ENCODE measurements at regions not wholly inside any gene's neighbourhood (a gene's known extent, or its start where the extent isn't known, plus 50 kb on each side); places are given as distances from the start of the nearest gene placed in this dataset.

- no peaks in the 10 kb centered on the region for H3K27me3 ChIP-seq (ENCODE audit: control insufficient read depth, insufficient read depth, low read length)
- H3K36me3 ChIP-seq (ENCODE audit: insufficient read depth, low read length), result no peaks in the 10 kb centered on the region
- no peak overlapping the region for H3K4me2 ChIP-seq (ENCODE audit: low read length)
- no peak overlapping the region for H3K4me3 ChIP-seq (ENCODE audit: low read length)
- H3K4me1 ChIP-seq (ENCODE audit: control insufficient read depth, insufficient read depth, low read length), result no peaks in the 10 kb centered on the region
- H3K9me3 ChIP-seq (replicated peaks; ENCODE audit: low read length), result peaks cover 3% of the 10 kb centered on the region
- no peak overlapping the region for H3K9ac ChIP-seq (ENCODE audit: low read depth, low read length)
Observed at GRCh38 chr21:20083925-20084324, 914.3 kb upstream of the NCAM2 start.

GRCh38 chr21:20086508-20086907 is 911.7 kb upstream of the NCAM2 start:
- H3K36me3 ChIP-seq (ENCODE audit: insufficient read depth, low read length), result no peaks in the 10 kb centered on the region

GRCh38 chr21:20106368-20106767 is 891.8 kb upstream of the NCAM2 start:
- H3K4me2 ChIP-seq (ENCODE audit: low read length), result no peak overlapping the region
- H3K9ac ChIP-seq (ENCODE audit: low read depth, low read length), result no peak overlapping the region
- H3K27me3 ChIP-seq (ENCODE audit: control insufficient read depth, insufficient read depth, low read length), result no peaks in the 10 kb centered on the region
- no peaks in the 10 kb centered on the region for H3K9me3 ChIP-seq (replicated peaks; ENCODE audit: low read length)
- no peak overlapping the region for H3K4me3 ChIP-seq (ENCODE audit: low read length)
- H3K4me1 ChIP-seq (ENCODE audit: control insufficient read depth, insufficient read depth, low read length), result no peaks in the 10 kb centered on the region
- H3K36me3 ChIP-seq (ENCODE audit: insufficient read depth, low read length), result no peaks in the 10 kb centered on the region

More at GRCh38 chr21:20086508-20086907, 911.7 kb upstream of the NCAM2 start:
- H3K9ac ChIP-seq (ENCODE audit: low read depth, low read length), result no peak overlapping the region
- H3K9me3 ChIP-seq (replicated peaks; ENCODE audit: low read length), result peaks cover 6% of the 10 kb centered on the region
- H3K27me3 ChIP-seq (ENCODE audit: control insufficient read depth, insufficient read depth, low read length), result no peaks in the 10 kb centered on the region
- H3K4me3 ChIP-seq (ENCODE audit: low read length), result no peak overlapping the region
- no peaks in the 10 kb centered on the region for H3K4me1 ChIP-seq (ENCODE audit: control insufficient read depth, insufficient read depth, low read length)
- H3K4me2 ChIP-seq (ENCODE audit: low read length), result no peak overlapping the region

GRCh38 chr21:20108016-20108415 is 890.2 kb upstream of the NCAM2 start:
- H3K36me3 ChIP-seq (ENCODE audit: insufficient read depth, low read length), result no peaks in the 10 kb centered on the region
- H3K4me3 ChIP-seq (ENCODE audit: low read length), result no peak overlapping the region
- H3K9me3 ChIP-seq (replicated peaks; ENCODE audit: low read length), result no peaks in the 10 kb centered on the region
- H3K4me2 ChIP-seq (ENCODE audit: low read length), result no peak overlapping the region
- H3K4me1 ChIP-seq (ENCODE audit: control insufficient read depth, insufficient read depth, low read length), result no peaks in the 10 kb centered on the region
- H3K9ac ChIP-seq (ENCODE audit: low read depth, low read length), result no peak overlapping the region
- H3K27me3 ChIP-seq (ENCODE audit: control insufficient read depth, insufficient read depth, low read length), result no peaks in the 10 kb centered on the region

GRCh38 chr21:20108976-20109540 is 889.2 kb upstream of the NCAM2 start:
- Histone ChIP-seq H3K36me3 (ENCODE audit: insufficient read depth, low read length) (no peaks in the 10 kb centered on the region), H3K9ac (ENCODE audit: low read depth, low read length) (no peak overlapping the region), H3K4me1 (ENCODE audit: control insufficient read depth, insufficient read depth, low read length) (no peaks in the 10 kb centered on the region), H3K4me3 (ENCODE audit: low read length) (no peak overlapping the region), H3K27me3 (ENCODE audit: control insufficient read depth, insufficient read depth, low read length) (no peaks in the 10 kb centered on the region), H3K9me3 (replicated peaks; ENCODE audit: low read length) (no peaks in the 10 kb centered on the region), H3K4me2 (ENCODE audit: low read length) (no peak overlapping the region)

- H3K4me2 ChIP-seq (ENCODE audit: low read length), result no peak overlapping the region
- H3K36me3 ChIP-seq (ENCODE audit: insufficient read depth, low read length), result no peaks in the 10 kb centered on the region
- no peak overlapping the region for H3K4me3 ChIP-seq (ENCODE audit: low read length)
- no peaks in the 10 kb centered on the region for H3K9me3 ChIP-seq (replicated peaks; ENCODE audit: low read length)
- H3K4me1 ChIP-seq (ENCODE audit: control insufficient read depth, insufficient read depth, low read length), result no peaks in the 10 kb centered on the region
- no peaks in the 10 kb centered on the region for H3K27me3 ChIP-seq (ENCODE audit: control insufficient read depth, insufficient read depth, low read length)
- H3K9ac ChIP-seq (ENCODE audit: low read depth, low read length), result no peak overlapping the region
Observed at GRCh38 chr21:20110368-20110767, 887.8 kb upstream of the NCAM2 start.

- no peaks in the 10 kb centered on the region for H3K4me1 ChIP-seq (ENCODE audit: control insufficient read depth, insufficient read depth, low read length)
Observed at GRCh38 chr21:20151741-20152140, 846.5 kb upstream of the NCAM2 start.

GRCh38 chr21:20163167-20163566 is 835.0 kb upstream of the NCAM2 start:
- Histone ChIP-seq H3K4me2 (ENCODE audit: low read length) (no peak overlapping the region), H3K36me3 (ENCODE audit: insufficient read depth, low read length) (no peaks in the 10 kb centered on the region), H3K27me3 (ENCODE audit: control insufficient read depth, insufficient read depth, low read length) (no peaks in the 10 kb centered on the region), H3K4me1 (ENCODE audit: control insufficient read depth, insufficient read depth, low read length) (no peaks in the 10 kb centered on the region), H3K4me3 (ENCODE audit: low read length) (no peak overlapping the region), H3K9ac (ENCODE audit: low read depth, low read length) (no peak overlapping the region), H3K9me3 (replicated peaks; ENCODE audit: low read length) (no peaks in the 10 kb centered on the region)

More at GRCh38 chr21:20151741-20152140, 846.5 kb upstream of the NCAM2 start:
- Histone ChIP-seq H3K4me3 (ENCODE audit: low read length) (no peak overlapping the region), H3K9ac (ENCODE audit: low read depth, low read length) (no peak overlapping the region), H3K27me3 (ENCODE audit: control insufficient read depth, insufficient read depth, low read length) (no peaks in the 10 kb centered on the region), H3K9me3 (replicated peaks; ENCODE audit: low read length) (peaks cover 7% of the 10 kb centered on the region), H3K36me3 (ENCODE audit: insufficient read depth, low read length) (no peaks in the 10 kb centered on the region), H3K4me2 (ENCODE audit: low read length) (no peak overlapping the region)

GRCh38 chr21:20167059-20167458 is 831.1 kb upstream of the NCAM2 start:
- no peaks in the 10 kb centered on the region for H3K36me3 ChIP-seq (ENCODE audit: insufficient read depth, low read length)
- H3K4me1 ChIP-seq (ENCODE audit: control insufficient read depth, insufficient read depth, low read length), result no peaks in the 10 kb centered on the region
- no peak overlapping the region for H3K4me3 ChIP-seq (ENCODE audit: low read length)
- no peaks in the 10 kb centered on the region for H3K27me3 ChIP-seq (ENCODE audit: control insufficient read depth, insufficient read depth, low read length)
- no peaks in the 10 kb centered on the region for H3K9me3 ChIP-seq (replicated peaks; ENCODE audit: low read length)
- H3K4me2 ChIP-seq (ENCODE audit: low read length), result no peak overlapping the region
- H3K9ac ChIP-seq (ENCODE audit: low read depth, low read length), result no peak overlapping the region

GRCh38 chr21:20169812-20170576 is 828.2 kb upstream of the NCAM2 start:
- Histone ChIP-seq H3K9me3 (replicated peaks; ENCODE audit: low read length) (no peaks in the 10 kb centered on the region), H3K9ac (ENCODE audit: low read depth, low read length) (no peak overlapping the region), H3K4me1 (ENCODE audit: control insufficient read depth, insufficient read depth, low read length) (no peaks in the 10 kb centered on the region), H3K4me3 (ENCODE audit: low read length) (no peak overlapping the region), H3K27me3 (ENCODE audit: control insufficient read depth, insufficient read depth, low read length) (no peaks in the 10 kb centered on the region), H3K36me3 (ENCODE audit: insufficient read depth, low read length) (no peaks in the 10 kb centered on the region), H3K4me2 (ENCODE audit: low read length) (no peak overlapping the region)

GRCh38 chr21:20186186-20186585 is 812.0 kb upstream of the NCAM2 start:
- no peak overlapping the region for H3K4me2 ChIP-seq (ENCODE audit: low read length)
- no peaks in the 10 kb centered on the region for H3K27me3 ChIP-seq (ENCODE audit: control insufficient read depth, insufficient read depth, low read length)
- no peaks in the 10 kb centered on the region for H3K4me1 ChIP-seq (ENCODE audit: control insufficient read depth, insufficient read depth, low read length)
- peaks cover 4% of the 10 kb centered on the region for H3K9me3 ChIP-seq (replicated peaks; ENCODE audit: low read length)
- no peak overlapping the region for H3K9ac ChIP-seq (ENCODE audit: low read depth, low read length)
- no peak overlapping the region for H3K4me3 ChIP-seq (ENCODE audit: low read length)
- H3K36me3 ChIP-seq (ENCODE audit: insufficient read depth, low read length), result no peaks in the 10 kb centered on the region

- H3K27me3 ChIP-seq (ENCODE audit: control insufficient read depth, insufficient read depth, low read length), result no peaks in the 10 kb centered on the region
- H3K9ac ChIP-seq (ENCODE audit: low read depth, low read length), result no peak overlapping the region
- no peak overlapping the region for H3K4me3 ChIP-seq (ENCODE audit: low read length)
- H3K9me3 ChIP-seq (replicated peaks; ENCODE audit: low read length), result peaks cover 4% of the 10 kb centered on the region
- H3K4me1 ChIP-seq (ENCODE audit: control insufficient read depth, insufficient read depth, low read length), result no peaks in the 10 kb centered on the region
- H3K36me3 ChIP-seq (ENCODE audit: insufficient read depth, low read length), result no peaks in the 10 kb centered on the region
- H3K4me2 ChIP-seq (ENCODE audit: low read length), result no peak overlapping the region
Observed at GRCh38 chr21:20187028-20187427, 811.2 kb upstream of the NCAM2 start.

Measured in skeletal muscle satellite cell (primary cell).